ENCODE measurements at regions not wholly inside any gene's neighbourhood (a gene's known extent, or its start where the extent isn't known, plus 50 kb on each side); places are given as distances from the start of the nearest gene placed in this dataset.

GRCh38 chr22:49010070-49010863, 817.4 kb downstream of the BRD1 start:
- Histone ChIP-seq H3K27ac (no peak overlapping the region), H3K36me3 (no peaks in the 10 kb centered on the region), H3K9me3 (no peaks in the 10 kb centered on the region), H3K4me1 (ENCODE audit: insufficient read depth) (no peaks in the 10 kb centered on the region), H3K27me3 (no peaks in the 10 kb centered on the region), H3K4me3 (no peak overlapping the region)
- peak in 1 of 5 donors; percentile 17 for DNase-seq
- intact Hi-C loops (cut with DNase I), result no loop called here
- WGBS, 3 donors, result 83 to 84% (median 84%) methylated on average over 25 of the region's 25 CpGs
- TF ChIP-seq POLR2A (IDR thresholded peaks at IDR 0.05), result no peak
- TF ChIP-seq, protein P1, sequence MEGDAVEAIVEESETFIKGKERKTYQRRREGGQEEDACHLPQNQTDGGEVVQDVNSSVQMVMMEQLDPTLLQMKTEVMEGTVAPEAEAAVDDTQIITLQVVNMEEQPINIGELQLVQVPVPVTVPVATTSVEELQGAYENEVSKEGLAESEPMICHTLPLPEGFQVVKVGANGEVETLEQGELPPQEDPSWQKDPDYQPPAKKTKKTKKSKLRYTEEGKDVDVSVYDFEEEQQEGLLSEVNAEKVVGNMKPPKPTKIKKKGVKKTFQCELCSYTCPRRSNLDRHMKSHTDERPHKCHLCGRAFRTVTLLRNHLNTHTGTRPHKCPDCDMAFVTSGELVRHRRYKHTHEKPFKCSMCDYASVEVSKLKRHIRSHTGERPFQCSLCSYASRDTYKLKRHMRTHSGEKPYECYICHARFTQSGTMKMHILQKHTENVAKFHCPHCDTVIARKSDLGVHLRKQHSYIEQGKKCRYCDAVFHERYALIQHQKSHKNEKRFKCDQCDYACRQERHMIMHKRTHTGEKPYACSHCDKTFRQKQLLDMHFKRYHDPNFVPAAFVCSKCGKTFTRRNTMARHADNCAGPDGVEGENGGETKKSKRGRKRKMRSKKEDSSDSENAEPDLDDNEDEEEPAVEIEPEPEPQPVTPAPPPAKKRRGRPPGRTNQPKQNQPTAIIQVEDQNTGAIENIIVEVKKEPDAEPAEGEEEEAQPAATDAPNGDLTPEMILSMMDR (IDR thresholded peaks at IDR 0.05), result no peak
- TF ChIP-seq EP300 (IDR thresholded peaks at IDR 0.05), result no peak

- WGBS, 3 donors, result 89 to 90% (median 89%) methylated on average over 12 of the region's 12 CpGs
- H3K27ac ChIP-seq, result no peak overlapping the region
- no peaks in the 10 kb centered on the region for H3K36me3 ChIP-seq
- TF ChIP-seq POLR2A (IDR thresholded peaks at IDR 0.05), result no peak
- TF ChIP-seq, protein P1 (IDR thresholded peaks at IDR 0.05), result no peak
- TF ChIP-seq EP300 (IDR thresholded peaks at IDR 0.05), result no peak
- DNase-seq, result no peak
- intact Hi-C loops (cut with DNase I), result no loop called here
- H3K9me3 ChIP-seq, result no peaks in the 10 kb centered on the region
- no peak overlapping the region for H3K4me3 ChIP-seq
- no peaks in the 10 kb centered on the region for H3K27me3 ChIP-seq
- no peaks in the 10 kb centered on the region for H3K4me1 ChIP-seq (ENCODE audit: insufficient read depth)
Observed at GRCh38 chr22:49009359-49010063, 818.2 kb downstream of the BRD1 start.

- 90 to 92% (median 91%) methylated on average over 18 of the region's 18 CpGs for WGBS, 3 donors
- no peak overlapping the region for H3K27ac ChIP-seq
- TF ChIP-seq EP300 (IDR thresholded peaks at IDR 0.05) (no peak), POLR2A (IDR thresholded peaks at IDR 0.05) (no peak)
- TF ChIP-seq, protein P1 (IDR thresholded peaks at IDR 0.05), result no peak
- H3K27me3 ChIP-seq, result no peaks in the 10 kb centered on the region
- no peaks in the 10 kb centered on the region for H3K4me1 ChIP-seq (ENCODE audit: insufficient read depth)
- H3K4me3 ChIP-seq, result no peak overlapping the region
- intact Hi-C loops (cut with DNase I), result no loop called here
- DNase-seq, result no peak
- no peaks in the 10 kb centered on the region for H3K9me3 ChIP-seq
- no peaks in the 10 kb centered on the region for H3K36me3 ChIP-seq
Observed at GRCh38 chr22:49008682-49009235, 818.9 kb downstream of the BRD1 start.

GRCh38 chr22:49007013-49007653, 820.5 kb downstream of the BRD1 start:
- DNase-seq, result peak in 1 of 5 donors; percentile 31
- intact Hi-C loops (cut with DNase I), result no loop called here
- WGBS, 3 donors, result 10 to 25% (median 15%) methylated on average over 12 of the region's 12 CpGs
- no peaks in the 10 kb centered on the region for H3K27me3 ChIP-seq
- no peaks in the 10 kb centered on the region for H3K36me3 ChIP-seq
- H3K27ac ChIP-seq, result no peak overlapping the region
- H3K9me3 ChIP-seq, result no peaks in the 10 kb centered on the region
- TF ChIP-seq POLR2A (IDR thresholded peaks at IDR 0.05) (no peak), EP300 (IDR thresholded peaks at IDR 0.05) (no peak)
- TF ChIP-seq, protein P1 (IDR thresholded peaks at IDR 0.05), result no peak
- no peak overlapping the region for H3K4me3 ChIP-seq
- no peaks in the 10 kb centered on the region for H3K4me1 ChIP-seq (ENCODE audit: insufficient read depth)
